HPDE6-E6E7 (cell line): ENCODE measurements at regions not wholly inside any gene's neighbourhood (a gene's known extent, or its start where the extent isn't known, plus 50 kb on each side); places are given as distances from the start of the nearest gene placed in this dataset.

Source experiments
- DNase-seq: peaks from one replicate; pipeline ENCODE4 v3.0.0; 2011; ENCODE audit warnings: missing footprints; ENCODE audit errors: extremely low spot score

- DNase-seq: no peak
Measured at GRCh38 chr3:124576565-124577493, 153.4 kb upstream of the UMPS start.

GRCh38 chr3:124577494-124578167 is 152.6 kb upstream of the UMPS start:
- DNase-seq: no peak

GRCh38 chr3:124579641-124580040 is 150.6 kb upstream of the UMPS start:
- DNase-seq: no peak

- no peak for DNase-seq
Measured at GRCh38 chr3:124582196-124582595, 148.1 kb upstream of the UMPS start.

- no peak for DNase-seq
Measured at GRCh38 chr3:124582621-124583395, 147.4 kb upstream of the UMPS start.

GRCh38 chr3:124584245-124584551 is 146.1 kb upstream of the UMPS start:
- DNase-seq: no peak

- peak; percentile 40 for DNase-seq
Measured at GRCh38 chr3:124584552-124585391, 145.5 kb upstream of the UMPS start.

GRCh38 chr3:124586126-124587052 is 143.9 kb upstream of the UMPS start:
- no peak for DNase-seq

GRCh38 chr3:124587053-124587408 is 143.2 kb upstream of the UMPS start:
- DNase-seq: no peak

GRCh38 chr3:124588036-124588435 is 142.2 kb upstream of the UMPS start:
- no peak for DNase-seq

GRCh38 chr3:124588794-124589193 is 141.5 kb upstream of the UMPS start:
- DNase-seq: no peak

GRCh38 chr3:124591699-124592098 is 138.6 kb upstream of the UMPS start:
- no peak for DNase-seq

- DNase-seq: peak; percentile 83
Measured at GRCh38 chr3:124592658-124593441, 137.4 kb upstream of the UMPS start.

GRCh38 chr3:124593442-124593829 is 136.8 kb upstream of the UMPS start:
- no peak for DNase-seq

- DNase-seq: no peak
Measured at GRCh38 chr3:124594581-124594980, 135.7 kb upstream of the UMPS start.

GRCh38 chr3:124597273-124597672 is 133.0 kb upstream of the UMPS start:
- DNase-seq: no peak

GRCh38 chr3:124597979-124598378 is 132.3 kb upstream of the UMPS start:
- DNase-seq: no peak

GRCh38 chr3:124599147-124599765 is 131.0 kb upstream of the UMPS start:
- DNase-seq: no peak
